ENCODE measurements at regions not wholly inside any gene's neighbourhood (a gene's known extent, or its start where the extent isn't known, plus 50 kb on each side); places are given as distances from the start of the nearest gene placed in this dataset.
"Not testable (repeated sequence)": the region's sequence is repeated elsewhere in the genome, so short reads cannot be mapped to it uniquely, and the experiment has no call there.

- TF ChIP-seq CTCF, POLR2A (IDR thresholded peaks at IDR 0.05): not testable (repeated sequence)
Observed at GRCh38 chr11:49558261-49558847, 350.0 kb upstream of the FOLH1 start.

Measured in heart left ventricle (tissue), 13 donors.